Cardiac fibroblast (primary cell): ENCODE measurements at regions not wholly inside any gene's neighbourhood (a gene's known extent, or its start where the extent isn't known, plus 50 kb on each side); places are given as distances from the start of the nearest gene placed in this dataset.

Experiments
- DNase-seq, 2 donors: peaks; one replicate each; pipeline versions ENCODE4 v3.0.0 to v3.0.0-alpha.2; 2010; ENCODE audit warnings: low read depth in 2 of 2
- H3K4me3 ChIP-seq, 2 donors: replicated peaks in 1 of 2; 1 replicate in 1 of 2; 2 replicates in 1 of 2; pipeline ENCODE4 v1.5.1; 2011; ENCODE audit warnings: low read depth in 2 of 2, low read length in 2 of 2, mild to moderate bottlenecking in 2 of 2, moderate library complexity in 1 of 2
- TF ChIP-seq, protein P1 (sequence below): IDR thresholded peaks from one replicate; pipeline ENCODE4 v1.5.1; 2011; ENCODE audit warnings: low read depth, mild to moderate bottlenecking, low read length, inconsistent platforms

DNA sequence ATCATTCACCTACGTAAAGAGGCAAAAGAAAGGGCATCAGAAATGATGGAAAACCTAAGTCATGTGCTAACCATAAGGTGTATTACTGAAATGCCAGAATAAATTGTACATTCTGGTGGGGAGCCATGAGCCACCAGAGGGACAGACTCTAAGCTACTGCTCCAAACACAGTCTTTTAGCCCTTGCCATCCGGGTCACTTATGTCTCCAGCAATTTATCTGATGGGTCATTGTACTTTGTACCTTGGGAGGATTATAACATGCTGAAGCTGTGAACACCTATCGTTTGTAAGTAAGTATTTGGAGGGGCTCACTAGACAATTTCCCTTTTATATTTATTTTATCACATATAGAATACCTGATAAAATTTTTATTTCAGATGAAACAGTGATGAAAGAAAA is 495.1 kb downstream of the KIF4B start:
- DNase-seq: no peak
- TF ChIP-seq, protein P1, sequence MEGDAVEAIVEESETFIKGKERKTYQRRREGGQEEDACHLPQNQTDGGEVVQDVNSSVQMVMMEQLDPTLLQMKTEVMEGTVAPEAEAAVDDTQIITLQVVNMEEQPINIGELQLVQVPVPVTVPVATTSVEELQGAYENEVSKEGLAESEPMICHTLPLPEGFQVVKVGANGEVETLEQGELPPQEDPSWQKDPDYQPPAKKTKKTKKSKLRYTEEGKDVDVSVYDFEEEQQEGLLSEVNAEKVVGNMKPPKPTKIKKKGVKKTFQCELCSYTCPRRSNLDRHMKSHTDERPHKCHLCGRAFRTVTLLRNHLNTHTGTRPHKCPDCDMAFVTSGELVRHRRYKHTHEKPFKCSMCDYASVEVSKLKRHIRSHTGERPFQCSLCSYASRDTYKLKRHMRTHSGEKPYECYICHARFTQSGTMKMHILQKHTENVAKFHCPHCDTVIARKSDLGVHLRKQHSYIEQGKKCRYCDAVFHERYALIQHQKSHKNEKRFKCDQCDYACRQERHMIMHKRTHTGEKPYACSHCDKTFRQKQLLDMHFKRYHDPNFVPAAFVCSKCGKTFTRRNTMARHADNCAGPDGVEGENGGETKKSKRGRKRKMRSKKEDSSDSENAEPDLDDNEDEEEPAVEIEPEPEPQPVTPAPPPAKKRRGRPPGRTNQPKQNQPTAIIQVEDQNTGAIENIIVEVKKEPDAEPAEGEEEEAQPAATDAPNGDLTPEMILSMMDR: no peak
- no peak overlapping the region for H3K4me3 ChIP-seq

DNA sequence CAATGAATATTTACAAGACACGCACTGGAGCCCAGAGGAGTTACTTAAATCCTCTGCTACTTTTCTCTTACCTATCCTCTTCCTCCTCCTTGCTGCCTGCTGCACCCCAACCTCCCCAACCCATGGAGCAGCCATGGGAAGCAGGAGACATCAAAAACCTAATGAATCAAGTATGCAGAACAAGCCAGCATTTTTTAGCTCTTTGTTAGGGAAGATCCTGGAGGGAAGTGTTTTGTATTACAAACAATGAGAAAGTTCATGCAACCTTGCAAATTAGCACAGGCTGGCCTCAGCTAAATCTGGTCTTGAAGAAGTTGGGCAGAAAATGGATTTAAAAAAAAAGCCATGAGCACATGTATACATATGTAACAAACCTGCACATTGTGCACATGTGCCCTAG is 498.8 kb downstream of the KIF4B start:
- H3K4me3 ChIP-seq: no peak overlapping the region
- no peak for DNase-seq
- TF ChIP-seq, protein P1: no peak

DNA sequence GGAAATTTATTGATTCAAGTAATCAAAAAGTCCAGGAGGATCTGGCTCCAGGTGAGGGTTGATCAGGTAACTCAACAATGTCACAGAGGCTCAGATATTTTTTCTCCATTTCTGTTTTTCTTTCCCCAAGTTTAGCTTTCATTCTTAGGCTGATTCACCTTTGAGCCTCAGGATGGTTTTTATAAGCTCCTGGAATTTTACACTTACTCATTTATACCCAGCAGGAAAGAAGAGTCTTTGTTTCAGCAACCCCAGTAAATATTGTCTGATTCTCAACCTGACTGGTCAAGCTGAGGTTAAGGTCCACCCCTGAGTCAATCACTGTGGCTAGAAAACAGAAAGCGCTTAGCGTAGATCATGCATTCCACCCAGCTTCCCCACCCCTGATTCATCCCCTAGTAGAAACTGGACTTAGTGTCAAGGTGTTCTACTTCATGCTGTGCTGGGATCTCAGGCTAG is 500.6 kb downstream of the KIF4B start:
- TF ChIP-seq, protein P1: no peak
- no peak for DNase-seq
- no peak overlapping the region for H3K4me3 ChIP-seq

DNA sequence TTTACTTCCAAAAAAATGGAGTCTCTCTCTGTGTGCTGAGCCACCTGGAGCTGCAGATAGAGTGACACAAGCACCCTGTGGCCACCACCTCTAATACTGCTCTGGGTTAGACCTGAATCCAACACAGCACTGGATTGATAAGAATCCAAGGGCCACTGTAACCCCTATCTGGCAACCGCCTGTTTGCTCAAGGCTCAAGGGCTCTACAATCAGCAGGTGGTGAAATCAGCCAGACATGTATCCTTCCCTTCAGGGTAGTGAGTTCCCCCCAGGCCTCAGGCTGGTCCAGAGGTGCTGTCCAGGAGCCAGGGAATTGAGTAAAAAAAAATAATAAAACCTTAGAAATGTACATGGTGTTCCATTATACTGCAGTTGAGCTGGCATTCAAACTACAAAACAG is 509.0 kb downstream of the KIF4B start:
- TF ChIP-seq, protein P1: no peak
- DNase-seq: no peak
- no peak overlapping the region for H3K4me3 ChIP-seq

DNA sequence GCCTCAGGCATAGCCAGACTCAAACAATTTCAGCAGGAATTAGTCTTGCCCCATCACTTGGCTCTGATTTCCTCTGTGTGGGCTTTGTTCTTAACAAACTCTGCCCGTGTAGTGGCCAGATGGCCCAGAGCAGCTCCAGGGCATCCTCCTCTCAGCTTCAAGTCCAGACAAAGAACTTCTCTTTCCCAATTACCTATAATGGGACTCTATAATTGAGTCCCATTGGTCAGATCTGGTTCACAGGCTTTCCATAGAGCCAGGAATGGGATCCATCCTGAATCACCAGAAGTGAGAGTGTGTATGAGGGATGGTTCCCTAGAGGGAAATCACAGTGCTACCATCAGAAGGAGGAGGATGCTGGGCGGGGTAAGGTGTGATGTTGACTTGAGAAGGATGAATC is 515.8 kb downstream of the KIF4B start:
- H3K4me3 ChIP-seq: no peak overlapping the region
- DNase-seq: no peak
- TF ChIP-seq, protein P1: no peak

DNA sequence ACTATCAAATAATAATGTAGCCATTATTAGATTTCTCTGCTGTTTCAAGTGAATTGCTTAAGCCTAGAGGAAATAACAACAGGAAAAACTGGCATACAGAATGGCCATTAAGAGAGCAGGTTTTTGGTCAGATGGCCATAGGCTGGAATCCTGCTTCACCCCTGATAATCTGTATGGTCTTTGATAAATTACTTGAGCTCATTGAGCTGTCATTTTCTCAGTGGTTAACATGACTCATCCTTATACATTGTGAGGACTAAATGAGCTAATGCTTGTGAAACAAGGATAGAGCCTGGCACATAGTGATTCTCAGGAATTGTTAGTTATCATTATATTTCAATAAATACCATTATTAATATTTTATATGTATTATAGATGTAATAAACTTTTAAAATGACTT is 516.5 kb downstream of the KIF4B start:
- DNase-seq: no peak

More for the DNA sequence above, 516.5 kb downstream of the KIF4B start:
- no peak overlapping the region for H3K4me3 ChIP-seq
- TF ChIP-seq, protein P1: no peak
